IPS-15b (cell line): ENCODE measurements at regions not wholly inside any gene's neighbourhood (a gene's known extent, or its start where the extent isn't known, plus 50 kb on each side); places are given as distances from the start of the nearest gene placed in this dataset.

Source experiments
- H3K27me3 ChIP-seq: one replicate; pipeline ENCODE4 v1.6.1; 2013; ENCODE audit warnings: low read length; ENCODE audit not compliant: control insufficient read depth, insufficient read depth
- H3K36me3 ChIP-seq: one replicate; pipeline ENCODE4 v1.6.1; 2013; ENCODE audit warnings: low read length; ENCODE audit not compliant: control insufficient read depth, insufficient read depth
- H3K4me1 ChIP-seq: one replicate; pipeline ENCODE4 v1.6.1; 2013; ENCODE audit warnings: mild to moderate bottlenecking, low read length; ENCODE audit not compliant: control insufficient read depth, insufficient read depth
- H3K4me3 ChIP-seq: one replicate; pipeline ENCODE4 v1.5.1; 2013; ENCODE audit warnings: low read depth, low read length
- H3K9ac ChIP-seq: one replicate; pipeline ENCODE4 v1.6.1; 2013; ENCODE audit warnings: low read depth, mild to moderate bottlenecking, low read length
- H3K9me3 ChIP-seq: one replicate; pipeline ENCODE4 v1.6.1; 2013; ENCODE audit warnings: mild to moderate bottlenecking, low read length; ENCODE audit not compliant: control insufficient read depth, insufficient read depth

DNA sequence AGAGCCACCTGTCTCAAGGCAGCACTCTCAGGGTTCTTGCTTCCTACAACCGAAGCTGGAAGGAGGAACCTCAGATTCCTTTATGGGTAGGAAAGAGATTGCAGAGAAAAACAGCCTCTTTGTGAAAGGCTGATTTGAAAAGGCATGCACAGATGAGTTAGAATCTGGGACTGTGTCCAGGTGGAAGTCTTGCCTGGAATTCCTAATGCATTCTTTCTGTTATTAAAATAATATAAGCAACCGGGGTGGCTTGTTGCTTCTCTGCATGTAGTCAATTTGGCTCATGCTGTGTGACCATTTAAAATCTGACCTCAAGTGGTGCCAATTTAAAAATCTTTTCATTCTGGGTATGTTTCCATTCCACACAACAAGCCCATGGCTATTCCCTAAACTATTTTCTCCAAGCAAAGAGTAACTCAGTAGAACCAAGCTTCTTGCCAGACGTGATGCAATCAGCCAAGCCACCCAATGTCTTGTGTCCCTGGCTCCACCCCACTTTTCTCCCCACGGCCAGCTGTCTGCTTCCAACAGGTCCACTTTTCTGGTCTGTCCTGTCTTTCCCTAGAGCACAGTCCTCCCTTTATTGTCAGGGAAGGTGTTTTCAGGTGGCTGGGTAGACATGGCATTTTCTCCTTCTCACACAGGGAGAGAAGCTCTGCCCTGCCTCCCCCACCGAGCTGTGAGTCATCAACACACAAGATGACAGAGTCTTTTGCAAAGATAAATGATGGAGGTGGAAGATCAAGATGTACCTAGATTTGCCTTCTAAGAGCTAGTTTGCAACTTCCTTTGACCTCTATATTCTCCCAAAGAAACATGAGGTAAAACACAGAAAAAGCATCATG, 394.3 kb downstream of the FOXO1 start:
- Histone ChIP-seq H3K4me3 (no peak overlapping the region), H3K9me3 (no peaks in the 10 kb centered on the region)

DNA sequence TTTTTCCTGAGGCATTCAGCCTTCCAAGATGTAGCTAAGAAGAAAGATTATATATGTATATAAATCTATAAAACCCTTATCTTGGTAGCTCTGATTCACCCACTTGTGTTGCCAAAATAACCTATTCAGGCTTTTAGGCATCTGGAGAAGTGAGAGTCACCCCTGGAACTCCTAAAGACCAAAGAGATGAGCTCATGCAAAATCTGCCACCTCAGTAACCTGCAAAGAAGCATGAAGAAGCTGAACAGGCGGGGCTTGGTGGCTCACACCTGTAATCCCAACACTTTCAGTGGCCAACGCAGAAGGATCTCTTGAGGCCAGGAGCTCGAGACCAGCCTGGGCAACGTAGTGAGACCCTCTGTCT, 393.7 kb downstream of the FOXO1 start:
- no peaks in the 10 kb centered on the region for H3K9me3 ChIP-seq
- H3K36me3 ChIP-seq: no peaks in the 10 kb centered on the region
- no peaks in the 10 kb centered on the region for H3K27me3 ChIP-seq
- H3K4me3 ChIP-seq: no peak overlapping the region
- H3K9ac ChIP-seq: no peak overlapping the region
- peaks cover 2% of the 10 kb centered on the region for H3K4me1 ChIP-seq

More for the DNA sequence above, 394.3 kb downstream of the FOXO1 start:
- no peak overlapping the region for H3K9ac ChIP-seq
- H3K36me3 ChIP-seq: no peaks in the 10 kb centered on the region
- peaks cover 2% of the 10 kb centered on the region for H3K4me1 ChIP-seq
- H3K27me3 ChIP-seq: no peaks in the 10 kb centered on the region

DNA sequence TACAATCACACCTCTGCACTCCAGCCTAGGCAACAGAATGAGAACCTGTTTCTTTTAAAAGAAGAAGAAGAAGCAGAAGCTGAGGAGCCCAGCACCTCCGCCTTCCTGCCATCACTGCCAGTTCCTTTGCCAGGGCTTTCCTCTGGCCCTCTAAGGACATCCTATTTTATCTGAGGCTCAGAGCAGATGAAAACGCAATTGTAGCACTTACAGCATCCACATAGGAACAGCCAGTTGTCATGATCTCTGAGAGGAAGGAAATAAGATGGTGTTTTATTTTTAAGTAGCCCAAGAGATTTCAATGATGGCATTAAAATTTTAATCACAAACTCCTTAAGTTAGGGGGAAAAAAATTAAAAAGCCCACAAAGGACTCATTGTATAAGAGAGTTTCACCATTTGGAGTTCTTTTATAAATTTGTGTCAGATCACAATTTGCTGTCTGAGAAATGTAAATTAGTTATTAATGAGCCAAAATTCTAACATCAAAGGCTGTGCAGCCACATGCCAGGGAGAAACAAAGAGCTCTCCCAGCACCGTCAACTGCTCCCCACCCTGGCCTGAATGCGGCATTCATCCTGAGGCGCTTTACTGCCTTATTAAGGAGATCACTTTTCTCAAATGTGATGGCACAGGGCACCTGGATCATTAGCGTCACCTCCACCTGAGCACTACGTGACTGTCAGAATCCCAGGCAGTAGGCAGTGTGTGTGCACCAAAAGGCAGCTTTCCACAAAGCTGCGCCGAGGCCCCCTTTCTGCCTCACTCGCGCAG, 393.0 kb downstream of the FOXO1 start:
- Histone ChIP-seq H3K9me3 (no peaks in the 10 kb centered on the region), H3K4me1 (peaks cover 2% of the 10 kb centered on the region), H3K4me3 (no peak overlapping the region), H3K36me3 (no peaks in the 10 kb centered on the region), H3K9ac (no peak overlapping the region), H3K27me3 (no peaks in the 10 kb centered on the region)

DNA sequence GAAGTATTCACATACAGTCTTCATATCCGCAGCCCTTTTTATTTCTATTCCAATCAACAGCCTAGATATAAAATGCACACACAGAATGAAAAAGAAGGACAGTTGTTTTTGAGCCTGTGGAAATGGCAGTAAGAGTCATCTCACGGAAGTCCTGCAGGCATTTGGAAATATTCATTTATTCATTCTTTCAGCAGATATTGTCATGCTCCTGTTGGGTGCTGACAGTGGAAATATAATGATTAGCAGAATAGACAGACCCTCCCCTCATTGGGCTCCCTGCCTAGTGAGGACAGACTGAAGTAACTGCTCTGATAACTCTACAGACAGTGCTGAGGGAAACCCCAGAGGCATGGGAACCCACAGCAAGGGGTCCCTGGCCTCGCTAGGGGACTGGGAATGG, 392.3 kb downstream of the FOXO1 start:
- Histone ChIP-seq H3K27me3 (no peaks in the 10 kb centered on the region), H3K4me3 (no peak overlapping the region), H3K9me3 (no peaks in the 10 kb centered on the region), H3K4me1 (peaks cover 2% of the 10 kb centered on the region), H3K36me3 (no peaks in the 10 kb centered on the region), H3K9ac (no peak overlapping the region)

DNA sequence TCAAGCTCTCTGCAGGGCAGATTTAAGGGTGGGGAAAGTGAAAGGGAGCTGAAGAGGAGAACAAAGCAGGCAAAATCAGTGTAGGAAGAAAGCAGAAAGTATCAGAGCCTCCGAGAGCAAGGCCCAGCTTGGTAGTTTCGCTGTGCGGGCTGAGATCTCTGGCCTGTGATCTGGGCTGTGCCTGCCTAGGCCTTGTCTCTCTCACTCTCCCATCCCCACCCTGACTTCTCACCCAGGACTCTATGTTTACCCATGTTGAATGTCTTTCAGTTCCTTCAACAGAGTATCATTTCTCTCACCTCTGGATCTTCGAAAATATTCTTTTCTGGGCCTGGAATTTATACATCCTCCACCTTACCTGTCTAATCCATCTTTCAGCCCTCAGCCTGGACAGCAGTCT, 391.3 kb downstream of the FOXO1 start:
- H3K36me3 ChIP-seq: no peaks in the 10 kb centered on the region
- peaks cover 2% of the 10 kb centered on the region for H3K4me1 ChIP-seq
- H3K27me3 ChIP-seq: no peaks in the 10 kb centered on the region

DNA sequence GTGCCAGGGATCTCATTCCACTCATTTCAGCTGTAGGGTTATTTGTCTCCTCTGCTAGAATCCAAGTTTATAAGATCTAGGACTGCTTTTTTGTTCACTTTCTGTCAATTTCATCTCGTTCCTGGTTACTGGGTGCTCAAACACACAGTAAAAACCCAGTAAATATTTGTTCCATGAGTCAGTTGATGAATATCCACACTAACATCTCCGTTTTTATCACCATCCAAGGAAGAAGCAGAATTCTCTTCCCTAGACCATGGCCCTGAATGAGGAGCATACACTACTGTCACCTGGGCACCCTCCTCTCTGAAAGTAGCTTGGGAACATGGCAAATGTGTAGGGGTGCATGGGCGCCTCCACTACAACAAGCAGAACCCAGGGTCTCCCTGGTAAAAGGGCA, 390.8 kb downstream of the FOXO1 start:
- H3K4me1 ChIP-seq: peaks cover 2% of the 10 kb centered on the region
- H3K36me3 ChIP-seq: no peaks in the 10 kb centered on the region
- H3K9me3 ChIP-seq: no peaks in the 10 kb centered on the region
- no peak overlapping the region for H3K4me3 ChIP-seq
- H3K27me3 ChIP-seq: no peaks in the 10 kb centered on the region
- no peak overlapping the region for H3K9ac ChIP-seq

More for the DNA sequence above, 391.3 kb downstream of the FOXO1 start:
- Histone ChIP-seq H3K9ac (no peak overlapping the region), H3K9me3 (no peaks in the 10 kb centered on the region), H3K4me3 (no peak overlapping the region)

DNA sequence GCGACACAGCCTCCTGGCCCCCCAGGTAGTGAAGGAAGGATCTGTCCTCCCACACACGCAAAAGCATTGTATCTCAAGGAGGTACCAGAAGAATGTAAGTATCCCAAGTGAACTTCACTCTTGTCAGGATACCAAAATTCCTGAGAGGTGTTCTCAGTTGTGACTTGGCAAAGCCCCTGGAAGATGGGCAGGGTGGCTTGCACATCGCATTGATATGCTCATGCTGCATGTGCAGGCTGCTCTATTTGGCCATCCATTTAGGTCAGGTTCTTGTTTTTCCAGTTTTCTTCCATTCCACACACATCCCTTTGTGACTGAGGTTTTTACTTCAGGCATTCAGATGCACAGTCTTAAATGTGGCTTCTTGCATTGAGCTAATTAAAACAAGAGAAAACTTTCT, 382.8 kb downstream of the FOXO1 start:
- Histone ChIP-seq H3K4me1 (no peaks in the 10 kb centered on the region), H3K9ac (no peak overlapping the region)

DNA sequence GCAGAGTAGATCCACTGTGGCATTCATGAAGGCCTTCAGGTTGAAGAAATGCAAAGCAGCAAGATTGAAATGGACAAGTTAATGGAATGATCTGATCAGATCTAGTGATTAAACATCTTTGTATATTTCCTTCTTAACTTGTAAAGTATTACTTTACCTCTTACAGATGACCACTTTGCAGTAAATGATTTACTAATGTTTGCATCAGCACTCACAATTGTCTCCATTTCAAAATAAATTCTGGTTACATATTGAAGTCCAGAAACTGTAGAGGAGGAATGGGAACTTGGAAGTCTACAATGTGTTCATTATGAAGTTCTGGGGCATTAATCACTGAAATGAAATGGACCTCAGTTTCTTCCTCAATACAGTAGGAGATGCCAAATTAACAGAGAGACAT, 380.8 kb downstream of the FOXO1 start:
- no peak overlapping the region for H3K4me3 ChIP-seq
- H3K36me3 ChIP-seq: no peaks in the 10 kb centered on the region
- no peaks in the 10 kb centered on the region for H3K4me1 ChIP-seq
- H3K27me3 ChIP-seq: no peaks in the 10 kb centered on the region
- no peaks in the 10 kb centered on the region for H3K9me3 ChIP-seq
- H3K9ac ChIP-seq: no peak overlapping the region

More for the DNA sequence above, 382.8 kb downstream of the FOXO1 start:
- Histone ChIP-seq H3K27me3 (no peaks in the 10 kb centered on the region), H3K9me3 (no peaks in the 10 kb centered on the region), H3K4me3 (no peak overlapping the region), H3K36me3 (no peaks in the 10 kb centered on the region)

DNA sequence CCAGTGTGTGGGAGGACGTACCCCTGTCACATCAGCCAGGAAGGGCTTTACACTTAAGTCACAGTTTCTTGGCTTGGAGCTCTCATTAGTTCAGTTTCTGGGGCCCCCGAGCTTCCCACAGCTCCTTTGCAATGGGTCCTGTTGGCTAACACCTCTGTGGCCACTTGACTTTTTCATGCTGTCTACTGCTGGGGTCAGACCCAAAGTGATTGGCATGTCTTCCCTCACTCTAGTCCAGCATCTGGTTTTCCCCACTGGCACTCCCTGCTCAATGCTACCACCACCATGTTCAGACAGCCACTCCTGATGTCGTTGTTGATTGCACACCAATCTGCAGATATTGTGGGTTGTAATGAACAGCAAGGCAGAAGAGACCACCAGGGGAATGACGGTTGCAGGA, 379.0 kb downstream of the FOXO1 start:
- Histone ChIP-seq H3K27me3 (no peaks in the 10 kb centered on the region), H3K36me3 (no peaks in the 10 kb centered on the region), H3K4me3 (no peak overlapping the region), H3K4me1 (no peaks in the 10 kb centered on the region), H3K9me3 (no peaks in the 10 kb centered on the region), H3K9ac (no peak overlapping the region)

DNA sequence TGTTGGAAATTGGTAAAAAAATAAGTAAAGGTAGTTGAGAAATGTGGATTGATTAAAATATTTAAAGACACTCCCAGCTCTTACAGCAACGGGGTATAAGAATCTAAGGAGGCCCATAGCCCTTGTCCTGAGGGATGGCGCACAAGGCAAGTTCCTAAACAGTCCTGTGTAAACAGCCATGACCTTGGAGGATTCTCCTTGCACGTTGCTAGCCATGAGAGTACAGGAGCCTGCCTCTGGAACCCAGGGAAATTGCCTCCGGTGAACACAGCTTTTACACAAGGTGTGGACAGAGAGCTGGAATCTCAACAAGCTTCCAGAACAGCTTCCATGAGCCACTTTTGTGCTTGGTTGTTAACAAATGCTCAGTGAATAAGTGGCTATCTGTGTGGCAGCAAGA, 378.2 kb downstream of the FOXO1 start:
- Histone ChIP-seq H3K4me3 (no peak overlapping the region), H3K9me3 (no peaks in the 10 kb centered on the region), H3K9ac (no peak overlapping the region), H3K36me3 (no peaks in the 10 kb centered on the region), H3K4me1 (no peaks in the 10 kb centered on the region), H3K27me3 (no peaks in the 10 kb centered on the region)

DNA sequence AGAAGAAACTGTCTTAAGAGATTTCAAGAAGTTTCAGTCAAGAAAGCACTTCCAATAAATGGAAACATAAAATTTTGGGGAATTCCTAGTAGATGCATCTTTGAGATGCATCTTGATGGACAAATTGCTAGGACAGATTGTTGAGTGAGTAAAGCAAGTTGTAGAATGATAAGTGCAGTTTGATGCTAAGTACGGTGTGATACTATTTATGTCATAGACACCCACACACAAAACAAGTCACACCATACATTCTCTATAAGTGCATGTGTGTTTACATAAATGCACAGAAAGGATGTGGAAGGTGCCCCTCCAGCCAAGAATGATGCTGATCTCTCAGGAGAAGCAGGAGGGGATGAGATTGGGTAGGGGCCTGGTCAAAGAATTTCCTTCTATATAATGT, 375.7 kb downstream of the FOXO1 start:
- H3K4me3 ChIP-seq: no peak overlapping the region
- H3K9me3 ChIP-seq: no peaks in the 10 kb centered on the region
- H3K9ac ChIP-seq: no peak overlapping the region
- H3K4me1 ChIP-seq: no peaks in the 10 kb centered on the region
- no peaks in the 10 kb centered on the region for H3K27me3 ChIP-seq
- H3K36me3 ChIP-seq: no peaks in the 10 kb centered on the region

DNA sequence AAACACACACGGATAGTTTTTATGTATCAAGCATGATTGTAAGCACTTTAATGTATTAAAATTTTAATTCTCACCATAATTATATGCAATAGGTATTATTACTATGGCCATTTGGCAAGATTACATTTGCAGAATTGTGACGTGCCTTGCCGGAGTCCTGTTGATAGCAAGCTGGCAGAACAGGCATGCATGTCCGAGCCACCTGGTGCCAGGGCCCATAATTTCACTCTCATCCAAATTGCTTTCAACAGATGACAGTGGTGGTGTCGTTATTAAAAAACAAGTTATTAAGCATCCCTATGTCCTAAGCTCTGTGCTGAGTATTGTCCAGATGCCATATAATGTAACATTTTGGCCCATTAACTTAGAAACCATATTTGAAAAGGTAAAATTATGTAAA, 374.3 kb downstream of the FOXO1 start:
- no peaks in the 10 kb centered on the region for H3K4me1 ChIP-seq
- no peak overlapping the region for H3K9ac ChIP-seq
- H3K4me3 ChIP-seq: no peak overlapping the region
- H3K36me3 ChIP-seq: no peaks in the 10 kb centered on the region
- H3K27me3 ChIP-seq: no peaks in the 10 kb centered on the region
- H3K9me3 ChIP-seq: no peaks in the 10 kb centered on the region
